ENCODE measurements at regions not wholly inside any gene's neighbourhood (a gene's known extent, or its start where the extent isn't known, plus 50 kb on each side); places are given as distances from the start of the nearest gene placed in this dataset.
"Not testable (repeated sequence)": the region's sequence is repeated elsewhere in the genome, so short reads cannot be mapped to it uniquely, and the experiment has no call there.

DNA sequence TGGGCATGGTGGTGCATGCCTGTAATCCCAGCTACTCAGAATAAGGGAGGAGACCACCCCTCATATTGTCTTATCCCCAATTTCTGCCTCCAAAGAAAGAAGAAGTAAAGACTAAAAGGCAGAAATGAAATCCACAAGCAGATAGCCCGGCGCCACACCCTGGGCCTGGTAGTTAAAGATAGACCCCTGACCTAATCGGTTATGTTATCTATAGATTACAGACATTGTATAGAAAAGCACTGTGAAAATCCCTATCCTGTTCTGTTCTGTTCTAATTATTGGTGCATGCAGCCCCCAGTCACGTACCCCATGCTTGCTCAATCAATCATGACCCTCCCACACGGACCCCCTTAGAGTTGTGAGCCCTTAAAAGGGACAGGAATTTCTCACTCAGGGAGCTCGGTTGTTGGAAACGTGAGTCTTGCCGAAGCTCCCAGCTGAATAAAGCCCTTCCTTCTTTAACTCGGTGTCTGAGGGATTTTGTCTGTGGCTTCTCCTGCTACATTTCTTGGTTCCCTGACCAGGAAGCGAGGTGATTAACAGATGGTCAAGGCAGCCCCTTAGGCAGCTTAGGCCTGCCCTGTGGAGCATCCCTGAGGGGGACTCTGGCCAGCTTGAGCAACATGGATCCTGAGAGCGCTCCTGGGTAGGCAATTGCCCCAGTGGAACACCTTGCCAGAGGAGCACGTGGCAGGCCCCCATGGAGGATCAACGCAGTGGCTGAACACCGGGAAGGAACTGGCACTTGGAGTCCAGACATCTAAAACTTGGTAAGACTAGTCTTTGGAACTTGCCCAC is 188.7 kb upstream of the NDUFV2 start:
- not testable (repeated sequence) for DNase-seq

GRCh38 chr18:8914404-8915264 is 187.9 kb upstream of the NDUFV2 start:
- not testable (repeated sequence) for DNase-seq

- not testable (repeated sequence) for DNase-seq
Measured at GRCh38 chr18:8920856-8921787, 181.4 kb upstream of the NDUFV2 start.

GRCh38 chr18:8926464-8926863 is 176.0 kb upstream of the NDUFV2 start:
- DNase-seq = no peak

DNA sequence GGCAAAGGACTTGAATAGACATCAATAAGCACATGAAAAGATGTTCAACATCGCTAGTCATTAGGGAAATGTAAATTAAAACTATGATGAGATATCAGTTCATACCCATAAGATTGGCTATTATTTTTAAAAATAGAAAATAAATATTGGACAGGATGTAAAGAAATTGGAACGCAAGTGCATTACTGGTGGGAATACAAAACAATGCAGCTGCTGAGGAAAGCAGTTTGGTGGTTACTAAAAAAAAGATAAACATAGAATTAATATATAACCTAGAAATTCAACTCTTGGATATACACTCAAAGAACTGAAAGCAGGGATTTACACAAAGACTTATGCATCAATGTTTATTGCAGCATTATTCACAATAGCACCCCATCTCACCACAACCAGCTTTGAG is 174.5 kb upstream of the NDUFV2 start:
- no peak for DNase-seq

GRCh38 chr18:8928847-8929780 is 173.4 kb upstream of the NDUFV2 start:
- no peak for DNase-seq

- no peak for DNase-seq
Measured at GRCh38 chr18:8930990-8931616, 171.4 kb upstream of the NDUFV2 start.

DNA sequence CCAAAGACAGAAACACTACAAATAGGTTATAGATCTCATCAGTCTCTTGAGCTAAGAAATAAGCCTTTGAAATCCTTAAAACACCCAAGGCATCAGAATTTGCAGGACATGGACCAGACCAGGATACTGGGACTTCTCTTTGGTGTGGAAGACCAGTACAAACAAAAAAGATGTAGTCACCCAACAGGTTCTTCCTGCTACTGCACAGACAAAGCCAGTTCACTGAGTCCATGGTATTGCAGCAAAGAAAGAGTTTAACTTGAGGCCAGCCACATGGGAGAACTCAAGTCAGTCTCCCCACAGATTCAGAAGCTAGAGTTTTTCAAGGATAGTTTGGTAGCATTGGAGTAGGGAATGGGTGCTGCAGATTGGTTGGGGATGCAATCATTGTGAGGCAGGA is 169.6 kb upstream of the NDUFV2 start:
- DNase-seq = no peak

GRCh38 chr18:8933714-8934284 is 168.7 kb upstream of the NDUFV2 start:
- DNase-seq = no peak

- not testable (repeated sequence) for DNase-seq
Measured at GRCh38 chr18:8935346-8935745, 167.2 kb upstream of the NDUFV2 start.

DNA sequence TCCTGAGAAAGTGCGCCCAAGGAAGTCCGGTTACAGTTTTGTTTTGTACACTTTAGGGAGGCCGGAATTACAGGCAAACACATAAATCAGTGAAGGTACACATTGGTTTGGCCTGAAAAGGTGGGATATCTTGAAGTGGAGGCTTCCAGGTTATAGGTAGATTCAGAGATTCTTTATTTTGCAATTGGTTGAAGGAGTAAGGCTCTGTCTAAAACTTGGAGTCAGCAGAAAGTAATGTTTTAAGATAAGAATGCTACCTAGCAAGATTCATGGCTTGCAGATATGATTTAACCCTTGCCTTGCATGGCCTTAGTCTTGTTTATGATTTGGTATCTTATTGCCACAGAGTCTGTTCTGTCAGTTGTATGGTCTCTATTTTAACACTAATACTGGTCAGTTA is 165.9 kb upstream of the NDUFV2 start:
- no peak for DNase-seq

DNA sequence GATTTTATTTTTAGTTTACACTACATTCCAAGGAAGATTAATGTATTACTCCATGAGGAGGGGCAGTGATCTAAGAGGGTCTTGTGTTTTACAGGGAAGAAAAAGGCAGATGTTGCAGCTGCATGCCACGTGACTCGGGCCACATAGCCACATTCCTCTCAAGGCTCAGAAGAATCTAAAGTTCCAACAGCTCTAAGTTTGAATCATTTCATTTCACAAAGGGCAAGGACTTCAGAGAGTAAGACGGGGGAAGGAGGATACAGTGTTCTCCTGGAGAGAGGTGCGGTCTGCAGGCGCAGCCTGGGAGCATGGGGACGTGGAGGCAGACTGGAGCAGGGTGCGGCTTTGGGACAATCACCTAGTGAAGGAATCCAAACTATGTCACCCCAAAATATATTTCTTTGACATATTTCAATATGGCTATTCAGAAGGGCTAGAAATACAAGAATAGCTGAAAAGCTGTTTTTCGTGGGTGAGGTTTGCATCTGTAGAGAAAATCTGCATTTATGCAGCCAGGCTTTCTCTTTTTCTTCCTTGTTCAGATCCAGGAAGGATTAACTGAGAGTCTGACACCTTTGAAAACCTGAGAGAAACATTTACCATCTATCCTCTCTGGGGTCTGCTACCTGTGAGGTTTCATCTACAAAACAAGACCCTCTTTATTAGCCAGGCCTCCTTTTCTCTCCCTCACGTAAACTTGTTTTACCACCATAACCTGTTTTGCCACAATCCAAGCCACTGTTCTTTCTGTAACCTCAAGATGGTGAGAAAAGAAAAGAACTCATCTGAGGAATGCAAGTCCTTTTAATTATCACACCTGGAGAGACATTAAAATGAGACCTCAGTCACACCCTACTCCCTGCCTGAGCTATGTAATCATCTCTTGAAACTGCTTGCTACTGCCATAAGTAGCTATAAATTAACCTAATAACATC is 165.1 kb upstream of the NDUFV2 start:
- no peak for DNase-seq

GRCh38 chr18:8938817-8939216 is 163.7 kb upstream of the NDUFV2 start:
- DNase-seq = no peak

GRCh38 chr18:8942021-8942908 is 160.2 kb upstream of the NDUFV2 start:
- no peak for DNase-seq

DNA sequence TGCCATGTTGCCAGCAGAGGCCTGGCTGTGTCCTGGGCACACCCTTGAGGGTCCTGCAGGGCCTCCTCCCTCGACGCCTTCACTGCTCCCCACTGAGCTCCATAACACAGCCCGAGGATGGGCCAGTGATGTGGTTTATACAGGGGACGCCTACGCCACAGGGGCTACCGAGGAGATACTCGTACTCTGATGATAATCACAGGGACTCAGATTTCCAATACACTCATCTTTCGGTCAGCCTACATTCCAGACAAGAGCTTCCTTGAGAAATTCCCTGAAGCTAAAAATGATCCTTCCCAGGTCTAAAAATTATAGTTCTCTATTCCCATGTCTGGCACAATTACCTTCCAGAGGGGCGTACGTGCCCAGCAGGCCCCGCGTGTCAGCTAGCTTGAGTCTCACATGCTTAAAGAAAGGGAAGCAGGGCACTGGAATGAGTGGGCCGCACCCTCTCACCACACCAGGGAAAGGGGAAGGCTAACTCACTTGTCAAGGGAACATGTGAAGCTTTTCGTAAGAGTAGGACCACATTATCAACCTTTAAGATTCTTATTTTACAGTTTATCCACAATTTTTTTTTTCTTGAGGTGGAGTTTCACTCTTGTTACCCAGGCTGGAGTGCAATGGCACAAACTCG is 159.5 kb upstream of the NDUFV2 start:
- no peak for DNase-seq

DNA sequence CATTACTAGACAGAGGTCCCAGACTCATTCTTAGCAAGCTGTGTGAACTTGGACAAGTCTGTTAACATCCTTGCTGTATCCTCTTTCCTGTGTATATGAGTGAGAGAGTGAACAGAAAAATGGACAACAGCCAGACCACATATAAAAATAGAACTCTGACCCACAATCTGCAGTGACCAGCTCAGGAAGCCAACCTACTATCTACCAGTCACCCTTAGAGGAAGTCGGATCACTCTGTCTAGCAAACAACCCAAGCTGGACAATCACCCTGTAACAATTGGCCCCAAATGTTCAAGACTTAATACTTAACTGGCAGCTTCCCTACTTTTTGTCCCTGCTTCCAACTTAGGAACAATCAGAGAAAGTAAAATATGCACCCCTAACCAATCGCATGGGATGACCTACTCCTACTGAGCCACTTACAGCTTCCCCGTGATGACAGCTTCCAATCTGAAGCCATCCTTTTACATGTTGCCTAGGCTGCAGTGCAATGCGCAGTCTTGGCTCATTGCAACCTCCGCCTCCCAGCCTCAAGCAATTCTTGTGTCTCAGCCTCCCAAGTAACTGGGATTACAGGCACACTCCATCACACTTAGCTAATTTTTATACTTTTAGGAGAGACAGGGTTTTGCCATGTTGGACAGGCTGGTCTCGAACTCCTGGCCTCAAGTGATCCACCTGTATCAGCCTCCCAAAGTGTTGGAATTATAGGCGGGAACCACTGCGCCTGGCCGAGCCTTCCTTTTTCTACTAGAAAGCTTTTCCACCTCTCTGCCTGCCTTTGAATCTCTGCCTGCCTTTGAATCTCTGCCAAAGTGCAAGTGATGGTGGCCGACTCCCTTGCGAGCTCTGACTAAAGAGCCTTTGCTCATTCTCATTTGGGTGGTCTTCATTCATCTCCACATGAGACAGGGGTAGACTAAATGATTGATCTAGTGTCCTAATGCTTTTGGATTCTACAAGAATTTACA is 158.3 kb upstream of the NDUFV2 start:
- no peak for DNase-seq

DNA sequence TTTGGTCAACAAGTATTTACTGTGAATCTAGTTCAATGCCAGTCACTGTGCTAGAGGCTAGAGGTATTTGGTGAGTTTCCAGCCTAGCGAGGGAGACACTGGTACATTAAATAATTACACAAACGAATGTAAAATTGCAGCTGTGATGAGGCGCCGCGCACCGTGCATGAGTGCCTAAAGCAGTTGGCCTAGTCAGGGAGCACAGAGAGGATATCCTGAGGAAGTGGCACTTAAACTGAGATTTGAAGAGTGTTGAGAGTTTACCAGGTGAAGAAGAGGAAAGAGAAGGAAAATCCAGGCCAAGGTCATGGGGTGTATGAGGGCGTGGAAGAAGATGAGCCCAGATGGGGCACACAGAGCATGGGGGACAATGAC is 157.6 kb upstream of the NDUFV2 start:
- DNase-seq = no peak

Measured in activated gamma-delta T cell (primary cell).